ENCODE measurements at regions not wholly inside any gene's neighbourhood (a gene's known extent, or its start where the extent isn't known, plus 50 kb on each side); places are given as distances from the start of the nearest gene placed in this dataset.

- TF ChIP-seq CTCF (conservative IDR thresholded peaks at IDR 0.05; ENCODE audit: low read depth, low read length), result no peak
- DNase-seq (ENCODE audit: low read depth), result no peak
- no peak overlapping the region for H3K4me3 ChIP-seq (ENCODE audit: low read depth, low read length)
Measured at GRCh38 chr15:77685082-77685815, 52.5 kb upstream of the LINGO1 start.

DNA sequence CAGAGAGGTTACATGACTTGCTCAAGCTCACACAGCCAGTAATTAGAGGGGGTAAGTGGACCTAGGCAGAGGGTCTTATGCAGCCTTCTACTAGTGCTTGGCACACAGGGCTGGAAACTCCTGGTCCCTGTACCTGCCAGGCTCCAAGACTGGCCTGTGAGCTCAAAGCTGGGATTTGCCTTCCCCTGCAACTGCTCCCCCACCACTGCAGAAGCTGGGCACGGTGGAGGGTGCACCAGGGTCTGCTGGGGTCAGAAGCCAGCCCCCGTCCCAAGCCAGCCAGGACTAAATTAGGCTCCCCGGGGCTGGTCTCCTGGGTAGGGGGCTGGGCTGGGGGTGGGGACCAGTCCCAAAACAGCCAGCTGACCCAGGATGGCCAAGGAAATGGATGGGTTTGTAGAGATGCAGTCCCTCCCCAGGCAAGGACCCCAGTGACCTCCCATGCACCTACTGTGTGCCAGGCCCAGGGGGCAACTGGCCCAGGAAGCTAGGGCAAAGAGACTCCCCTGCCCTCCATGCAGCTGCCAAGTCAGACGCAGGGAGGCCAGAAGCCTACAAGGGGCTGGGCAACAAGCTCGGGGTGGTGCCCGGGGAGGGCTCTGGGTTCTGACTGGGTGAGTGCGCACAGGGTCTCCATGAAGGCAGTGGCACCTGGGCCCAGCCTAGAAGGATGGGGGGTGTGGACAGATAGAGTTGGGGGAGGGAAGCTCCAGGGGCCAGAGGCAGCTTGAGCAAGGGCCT, 51.8 kb upstream of the LINGO1 start:
- no peak for DNase-seq (ENCODE audit: low read depth)
- H3K4me3 ChIP-seq (ENCODE audit: low read depth, low read length), result no peak overlapping the region
- no peak for TF ChIP-seq CTCF (conservative IDR thresholded peaks at IDR 0.05; ENCODE audit: low read depth, low read length)

GRCh38 chr15:77682564-77682963, 49.9 kb upstream of the LINGO1 start:
- no peak for TF ChIP-seq CTCF (conservative IDR thresholded peaks at IDR 0.05; ENCODE audit: low read depth, low read length)
- H3K4me3 ChIP-seq (ENCODE audit: low read depth, low read length), result no peak overlapping the region
- no peak for DNase-seq (ENCODE audit: low read depth)

All from choroid plexus epithelial cell (primary cell).